NCI-H446 treated with DMSO at 0.1 percent for 48 hours (cell line): ENCODE measurements at regions not wholly inside any gene's neighbourhood (a gene's known extent, or its start where the extent isn't known, plus 50 kb on each side); places are given as distances from the start of the nearest gene placed in this dataset.

Experiments used
- DNase-seq: peaks from one replicate; lab custom pipeline; 2025; lab: John Stamatoyannopoulos, UW

DNA sequence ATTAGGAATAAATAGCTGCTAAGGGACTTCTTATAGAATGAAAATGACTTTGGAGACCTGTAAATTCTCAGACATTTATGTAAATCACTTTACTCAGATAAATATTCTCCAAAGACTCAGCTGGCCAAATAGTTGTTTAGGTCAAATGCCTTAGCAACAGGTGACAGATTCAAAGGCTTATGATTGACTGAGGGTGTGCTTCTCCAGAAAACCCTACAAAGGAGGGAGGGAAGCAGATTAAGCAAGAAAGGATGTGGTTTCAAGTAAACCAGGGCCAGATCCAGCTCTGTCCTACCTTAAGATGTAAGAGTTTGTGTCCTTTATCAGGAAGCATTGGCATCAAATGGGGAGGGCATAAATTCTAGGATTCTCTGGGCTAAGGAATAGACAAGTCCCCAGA, 433.0 kb downstream of the TLE1 start:
- DNase-seq = no peak

DNA sequence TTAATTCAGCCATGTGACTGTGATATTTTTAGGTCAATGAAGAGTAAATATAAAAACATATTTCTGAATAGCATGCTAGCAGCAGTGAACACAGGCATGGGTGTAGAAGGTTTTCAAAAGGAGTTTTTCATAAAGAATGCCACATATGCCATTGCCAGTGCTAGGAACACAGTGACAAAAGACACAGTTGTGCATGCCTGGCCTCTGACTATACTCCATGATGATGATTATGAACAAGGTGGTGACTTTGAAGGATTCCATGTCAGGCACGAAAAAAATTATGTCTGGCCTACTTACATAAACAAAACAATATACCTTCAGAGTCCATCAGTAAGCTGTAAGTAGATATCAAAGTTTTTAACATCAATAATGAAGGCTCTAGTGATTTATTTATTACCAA, 438.7 kb downstream of the TLE1 start:
- DNase-seq = no peak

GRCh38 chr9:81250041-81250440, 439.3 kb downstream of the TLE1 start:
- no peak for DNase-seq

DNA sequence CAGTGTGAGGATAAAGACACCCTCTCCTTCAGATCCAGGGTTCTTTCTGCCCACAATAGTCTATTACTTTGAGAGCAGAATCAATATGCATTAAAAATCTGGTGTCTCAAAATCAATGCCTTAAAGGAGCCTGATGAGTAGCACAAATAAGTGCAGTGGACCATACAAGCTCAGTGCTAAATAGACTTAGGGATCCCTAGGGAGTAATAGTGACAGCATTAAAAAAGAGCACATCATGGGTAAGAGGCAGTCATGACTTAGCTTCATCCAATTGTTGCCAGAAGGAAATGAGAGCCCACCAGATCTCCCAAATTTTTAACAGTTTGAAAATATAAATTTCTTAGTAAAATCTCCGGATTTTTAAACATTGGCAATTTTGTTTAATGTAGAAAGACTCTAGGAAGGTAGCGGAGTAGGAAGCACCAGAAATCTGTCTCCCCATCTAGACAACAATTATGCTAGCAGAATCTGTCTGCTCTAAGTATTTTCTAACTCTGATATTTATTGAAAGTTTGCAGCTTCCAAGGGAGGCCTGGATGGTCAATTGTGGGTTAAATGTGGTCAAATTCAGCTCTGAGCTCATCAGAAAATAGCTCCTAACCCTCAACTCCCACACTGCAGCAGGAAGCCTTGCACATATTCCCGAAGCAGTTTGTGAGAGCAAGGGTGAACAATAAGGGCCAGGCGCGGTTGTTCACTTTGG, 443.9 kb downstream of the TLE1 start:
- no peak for DNase-seq

DNA sequence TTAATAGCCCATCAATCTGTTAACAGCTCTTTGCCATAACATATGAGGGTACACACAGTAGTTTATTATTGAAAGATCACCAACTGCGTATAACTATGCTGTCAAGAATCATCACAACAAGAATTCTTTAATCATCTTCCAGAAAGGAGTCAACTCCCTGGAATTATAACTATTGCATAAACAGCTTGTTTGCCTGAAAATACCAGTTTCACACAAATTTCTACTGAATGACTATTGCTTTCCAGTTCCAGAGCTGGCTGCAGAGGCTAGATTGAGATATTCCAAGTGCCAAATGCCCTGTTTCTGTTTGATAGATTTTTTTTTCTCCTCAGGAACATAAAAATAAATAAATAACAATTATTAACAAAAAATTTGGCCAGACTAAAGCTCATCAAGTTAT, 444.7 kb downstream of the TLE1 start:
- no peak for DNase-seq

GRCh38 chr9:81242866-81243265, 446.5 kb downstream of the TLE1 start:
- no peak for DNase-seq

GRCh38 chr9:81239388-81239787, 450.0 kb downstream of the TLE1 start:
- no peak for DNase-seq

- no peak for DNase-seq
These were observed 451.6 kb downstream of the TLE1 start for GRCh38 chr9:81237565-81238231.

DNA sequence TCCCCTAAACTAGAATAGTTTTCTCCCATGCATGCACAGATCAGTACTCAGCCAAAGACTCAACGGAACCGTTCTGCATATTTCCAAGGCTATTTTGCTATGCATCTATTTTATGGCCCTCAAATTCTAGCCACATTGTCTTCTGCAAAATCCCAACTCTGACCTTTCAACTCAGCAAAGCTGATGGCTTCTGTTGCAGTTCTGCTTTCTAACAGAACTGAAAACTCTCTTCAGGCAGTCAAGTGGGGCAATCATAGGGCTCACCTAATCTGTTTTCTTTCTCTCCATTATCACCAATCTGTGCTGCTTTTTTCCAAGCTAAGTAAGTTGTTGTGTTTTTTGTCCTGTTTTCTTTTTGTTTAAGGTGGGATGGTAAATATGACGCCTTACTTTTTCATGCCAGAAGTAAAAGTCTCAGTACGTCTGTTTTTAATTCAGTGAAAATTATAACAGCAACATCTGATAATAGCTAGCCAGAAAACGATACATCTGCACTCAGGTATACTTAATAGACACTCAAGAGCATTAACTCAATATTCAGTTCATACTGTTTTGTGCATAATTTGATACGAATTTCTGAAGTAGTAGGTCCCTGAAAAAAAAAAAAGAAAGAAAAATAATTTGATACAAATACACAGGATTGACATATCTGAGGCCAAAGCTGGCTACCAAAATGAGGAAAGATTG, 454.3 kb downstream of the TLE1 start:
- no peak for DNase-seq

GRCh38 chr9:81231011-81231410, 458.3 kb downstream of the TLE1 start:
- no peak for DNase-seq

GRCh38 chr9:81227507-81228245, 461.7 kb downstream of the TLE1 start:
- no peak for DNase-seq

GRCh38 chr9:81225596-81225995, 463.8 kb downstream of the TLE1 start:
- DNase-seq = no peak

GRCh38 chr9:81224166-81225081, 464.9 kb downstream of the TLE1 start:
- no peak for DNase-seq

- DNase-seq = no peak
These were observed 474.4 kb downstream of the TLE1 start for GRCh38 chr9:81214975-81215374.

GRCh38 chr9:81213456-81213855, 475.9 kb downstream of the TLE1 start:
- no peak for DNase-seq

- no peak for DNase-seq
These were observed 477.6 kb downstream of the TLE1 start for GRCh38 chr9:81211741-81212140.

DNA sequence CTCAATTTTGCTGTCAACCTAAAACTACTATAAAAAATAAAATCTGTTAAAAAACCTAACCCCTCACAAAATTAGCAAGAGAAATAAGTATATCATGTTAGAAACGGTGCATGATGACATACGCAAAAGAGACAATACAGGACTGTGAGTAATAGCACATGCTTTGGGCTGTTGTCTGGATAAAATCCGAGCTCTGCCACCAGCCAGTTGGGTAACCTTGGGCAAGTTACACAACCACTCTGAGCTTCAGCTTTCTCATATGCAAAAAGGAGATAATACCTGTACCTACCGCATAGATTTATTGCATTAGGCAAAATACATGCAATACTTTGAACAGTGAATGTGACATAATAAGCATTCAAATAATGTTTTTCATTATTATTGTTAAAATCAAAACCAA, 481.7 kb downstream of the TLE1 start:
- DNase-seq = no peak

- DNase-seq = no peak
These were observed 487.1 kb downstream of the TLE1 start for GRCh38 chr9:81202292-81202691.

DNA sequence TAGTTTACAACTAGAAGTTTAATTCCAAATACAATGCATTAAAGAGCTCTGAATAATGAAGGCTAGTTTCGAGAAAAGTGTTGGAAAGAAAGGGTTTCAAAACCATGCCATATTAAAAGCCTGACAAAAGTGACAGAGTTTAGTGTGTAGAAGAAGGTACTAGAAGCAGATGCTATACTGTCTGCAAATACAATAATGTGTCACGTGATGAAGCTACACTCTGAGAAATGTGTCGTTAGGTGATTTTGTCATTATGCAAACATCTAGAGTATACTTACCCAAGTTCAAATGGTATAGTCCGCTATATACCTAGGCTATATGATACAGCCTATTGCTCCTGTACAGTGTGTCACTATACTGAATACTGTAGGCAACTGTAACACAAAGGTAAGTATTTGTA, 494.1 kb downstream of the TLE1 start:
- DNase-seq = no peak

DNA sequence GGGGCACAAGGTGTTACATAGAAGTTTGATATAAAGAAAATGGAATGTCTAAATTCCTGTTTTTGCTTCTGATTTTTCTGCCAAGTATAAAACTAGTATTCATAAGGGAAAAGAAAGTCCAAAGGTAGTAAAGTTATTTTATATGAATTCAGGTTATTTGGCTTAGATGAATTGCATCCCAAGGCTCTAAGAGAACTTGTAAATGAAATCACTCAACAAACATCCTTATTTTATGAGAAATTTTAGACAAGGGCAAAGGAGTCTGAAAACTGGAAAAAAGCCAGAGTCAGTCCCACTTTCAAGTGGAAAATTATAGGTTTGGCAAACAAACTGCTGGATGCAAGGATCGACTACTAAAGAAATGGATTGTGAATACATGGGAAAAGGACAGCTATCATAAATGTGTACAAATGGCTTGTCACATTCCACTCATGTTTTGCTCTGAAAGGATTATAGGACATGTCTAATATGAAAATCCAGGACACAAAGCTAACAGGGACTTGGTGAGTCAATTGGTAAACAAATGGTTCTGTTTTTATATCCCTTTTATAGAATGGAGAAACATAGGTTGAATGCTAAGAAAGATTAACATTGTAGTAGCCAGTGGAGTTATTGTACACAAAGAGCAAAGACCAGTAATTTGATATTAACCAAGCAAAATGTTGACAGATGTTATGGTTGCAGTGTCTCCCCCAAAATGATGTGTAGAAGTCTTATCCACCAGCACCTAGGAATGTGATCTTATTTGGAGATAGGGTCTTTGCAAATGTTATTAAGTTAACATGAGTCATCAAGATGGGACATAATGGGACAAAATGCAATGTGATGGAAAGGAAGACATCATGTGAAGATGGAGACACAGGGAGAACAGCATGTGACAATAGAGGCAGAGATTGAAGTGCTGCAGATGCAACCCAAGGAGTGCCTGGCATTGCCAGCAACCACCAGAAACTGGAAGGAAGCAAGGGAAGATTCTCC, 495.7 kb downstream of the TLE1 start:
- DNase-seq = peak; percentile 11
